HG03469 (cell line): ENCODE measurements at regions not wholly inside any gene's neighbourhood (a gene's known extent, or its start where the extent isn't known, plus 50 kb on each side); places are given as distances from the start of the nearest gene placed in this dataset.

Experiments used
- ATAC-seq: cut with Tn5 transposase; IDR thresholded peaks from one replicate; pipeline ENCODE4 v1.9.1; 2021; ENCODE audit warnings: mild to moderate bottlenecking, moderate library complexity, moderate number of reproducible peaks; ENCODE audit not compliant: unreplicated experiment

GRCh38 chr1:163712321-163712720, 390.6 kb downstream of the NUF2 start:
- no peak for ATAC-seq

GRCh38 chr1:163720294-163720693, 398.5 kb downstream of the NUF2 start:
- no peak for ATAC-seq

- ATAC-seq = no peak
Observed at GRCh38 chr1:163725551-163725950, 403.8 kb downstream of the NUF2 start.

GRCh38 chr1:163730411-163730821, 408.7 kb downstream of the NUF2 start:
- no peak for ATAC-seq

- ATAC-seq = no peak
Observed at GRCh38 chr1:163737261-163737660, 415.5 kb downstream of the NUF2 start.

- ATAC-seq = no peak
Observed at GRCh38 chr1:163744301-163744887, 422.6 kb downstream of the NUF2 start.

GRCh38 chr1:163745204-163745603, 423.4 kb downstream of the NUF2 start:
- ATAC-seq = no peak

GRCh38 chr1:163747261-163747660, 425.5 kb downstream of the NUF2 start:
- no peak for ATAC-seq

- ATAC-seq = no peak
Observed at GRCh38 chr1:163747855-163748254, 426.1 kb downstream of the NUF2 start.

- ATAC-seq = no peak
Observed at GRCh38 chr1:163758977-163759670, 437.4 kb downstream of the NUF2 start.

GRCh38 chr1:163761898-163762297, 440.1 kb downstream of the NUF2 start:
- ATAC-seq = no peak

- no peak for ATAC-seq
Observed at GRCh38 chr1:163766257-163766918, 444.6 kb downstream of the NUF2 start.

- ATAC-seq = no peak
Observed at GRCh38 chr1:163768576-163768975, 446.8 kb downstream of the NUF2 start.

GRCh38 chr1:163770265-163770664, 448.5 kb downstream of the NUF2 start:
- ATAC-seq = no peak

- no peak for ATAC-seq
Observed at GRCh38 chr1:163771637-163772036, 449.9 kb downstream of the NUF2 start.

- no peak for ATAC-seq
Observed at GRCh38 chr1:163772246-163772645, 450.5 kb downstream of the NUF2 start.

- ATAC-seq = no peak
Observed at GRCh38 chr1:163773396-163773795, 451.6 kb downstream of the NUF2 start.

- ATAC-seq = no peak
Observed at GRCh38 chr1:163774401-163774945, 452.7 kb downstream of the NUF2 start.

- ATAC-seq = no peak
Observed at GRCh38 chr1:163774978-163775620, 453.3 kb downstream of the NUF2 start.

- ATAC-seq = no peak
Observed at GRCh38 chr1:163777205-163777604, 455.5 kb downstream of the NUF2 start.

- no peak for ATAC-seq
Observed at GRCh38 chr1:163781146-163781545, 459.4 kb downstream of the NUF2 start.
